ENCODE measurements at regions not wholly inside any gene's neighbourhood (a gene's known extent, or its start where the extent isn't known, plus 50 kb on each side); places are given as distances from the start of the nearest gene placed in this dataset.

GRCh38 chr21:34255073-34255472, 108.7 kb upstream of the KCNE2 start (continued):
- TF ChIP-seq, protein P1, sequence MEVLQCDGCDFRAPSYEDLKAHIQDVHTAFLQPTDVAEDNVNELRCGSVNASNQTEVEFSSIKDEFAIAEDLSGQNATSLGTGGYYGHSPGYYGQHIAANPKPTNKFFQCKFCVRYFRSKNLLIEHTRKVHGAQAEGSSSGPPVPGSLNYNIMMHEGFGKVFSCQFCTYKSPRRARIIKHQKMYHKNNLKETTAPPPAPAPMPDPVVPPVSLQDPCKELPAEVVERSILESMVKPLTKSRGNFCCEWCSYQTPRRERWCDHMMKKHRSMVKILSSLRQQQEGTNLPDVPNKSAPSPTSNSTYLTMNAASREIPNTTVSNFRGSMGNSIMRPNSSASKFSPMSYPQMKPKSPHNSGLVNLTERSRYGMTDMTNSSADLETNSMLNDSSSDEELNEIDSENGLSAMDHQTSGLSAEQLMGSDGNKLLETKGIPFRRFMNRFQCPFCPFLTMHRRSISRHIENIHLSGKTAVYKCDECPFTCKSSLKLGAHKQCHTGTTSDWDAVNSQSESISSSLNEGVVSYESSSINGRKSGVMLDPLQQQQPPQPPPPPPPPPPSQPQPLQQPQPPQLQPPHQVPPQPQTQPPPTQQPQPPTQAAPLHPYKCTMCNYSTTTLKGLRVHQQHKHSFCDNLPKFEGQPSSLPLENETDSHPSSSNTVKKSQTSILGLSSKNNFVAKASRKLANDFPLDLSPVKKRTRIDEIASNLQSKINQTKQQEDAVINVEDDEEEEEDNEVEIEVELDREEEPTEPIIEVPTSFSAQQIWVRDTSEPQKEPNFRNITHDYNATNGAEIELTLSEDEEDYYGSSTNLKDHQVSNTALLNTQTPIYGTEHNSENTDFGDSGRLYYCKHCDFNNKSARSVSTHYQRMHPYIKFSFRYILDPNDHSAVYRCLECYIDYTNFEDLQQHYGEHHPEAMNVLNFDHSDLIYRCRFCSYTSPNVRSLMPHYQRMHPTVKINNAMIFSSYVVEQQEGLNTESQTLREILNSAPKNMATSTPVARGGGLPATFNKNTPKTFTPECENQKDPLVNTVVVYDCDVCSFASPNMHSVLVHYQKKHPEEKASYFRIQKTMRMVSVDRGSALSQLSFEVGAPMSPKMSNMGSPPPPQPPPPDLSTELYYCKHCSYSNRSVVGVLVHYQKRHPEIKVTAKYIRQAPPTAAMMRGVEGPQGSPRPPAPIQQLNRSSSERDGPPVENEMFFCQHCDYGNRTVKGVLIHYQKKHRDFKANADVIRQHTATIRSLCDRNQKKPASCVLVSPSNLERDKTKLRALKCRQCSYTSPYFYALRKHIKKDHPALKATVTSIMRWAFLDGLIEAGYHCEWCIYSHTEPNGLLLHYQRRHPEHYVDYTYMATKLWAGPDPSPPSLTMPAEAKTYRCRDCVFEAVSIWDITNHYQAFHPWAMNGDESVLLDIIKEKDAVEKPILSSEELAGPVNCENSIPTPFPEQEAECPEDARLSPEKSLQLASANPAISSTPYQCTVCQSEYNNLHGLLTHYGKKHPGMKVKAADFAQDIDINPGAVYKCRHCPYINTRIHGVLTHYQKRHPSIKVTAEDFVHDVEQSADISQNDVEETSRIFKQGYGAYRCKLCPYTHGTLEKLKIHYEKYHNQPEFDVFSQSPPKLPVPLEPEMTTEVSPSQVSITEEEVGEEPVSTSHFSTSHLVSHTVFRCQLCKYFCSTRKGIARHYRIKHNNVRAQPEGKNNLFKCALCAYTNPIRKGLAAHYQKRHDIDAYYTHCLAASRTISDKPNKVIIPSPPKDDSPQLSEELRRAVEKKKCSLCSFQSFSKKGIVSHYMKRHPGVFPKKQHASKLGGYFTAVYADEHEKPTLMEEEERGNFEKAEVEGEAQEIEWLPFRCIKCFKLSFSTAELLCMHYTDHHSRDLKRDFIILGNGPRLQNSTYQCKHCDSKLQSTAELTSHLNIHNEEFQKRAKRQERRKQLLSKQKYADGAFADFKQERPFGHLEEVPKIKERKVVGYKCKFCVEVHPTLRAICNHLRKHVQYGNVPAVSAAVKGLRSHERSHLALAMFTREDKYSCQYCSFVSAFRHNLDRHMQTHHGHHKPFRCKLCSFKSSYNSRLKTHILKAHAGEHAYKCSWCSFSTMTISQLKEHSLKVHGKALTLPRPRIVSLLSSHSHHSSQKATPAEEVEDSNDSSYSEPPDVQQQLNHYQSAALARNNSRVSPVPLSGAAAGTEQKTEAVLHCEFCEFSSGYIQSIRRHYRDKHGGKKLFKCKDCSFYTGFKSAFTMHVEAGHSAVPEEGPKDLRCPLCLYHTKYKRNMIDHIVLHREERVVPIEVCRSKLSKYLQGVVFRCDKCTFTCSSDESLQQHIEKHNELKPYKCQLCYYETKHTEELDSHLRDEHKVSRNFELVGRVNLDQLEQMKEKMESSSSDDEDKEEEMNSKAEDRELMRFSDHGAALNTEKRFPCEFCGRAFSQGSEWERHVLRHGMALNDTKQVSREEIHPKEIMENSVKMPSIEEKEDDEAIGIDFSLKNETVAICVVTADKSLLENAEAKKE (CRISPR knock-in tag; IDR thresholded peaks at IDR 0.05) = no peak

DNA sequence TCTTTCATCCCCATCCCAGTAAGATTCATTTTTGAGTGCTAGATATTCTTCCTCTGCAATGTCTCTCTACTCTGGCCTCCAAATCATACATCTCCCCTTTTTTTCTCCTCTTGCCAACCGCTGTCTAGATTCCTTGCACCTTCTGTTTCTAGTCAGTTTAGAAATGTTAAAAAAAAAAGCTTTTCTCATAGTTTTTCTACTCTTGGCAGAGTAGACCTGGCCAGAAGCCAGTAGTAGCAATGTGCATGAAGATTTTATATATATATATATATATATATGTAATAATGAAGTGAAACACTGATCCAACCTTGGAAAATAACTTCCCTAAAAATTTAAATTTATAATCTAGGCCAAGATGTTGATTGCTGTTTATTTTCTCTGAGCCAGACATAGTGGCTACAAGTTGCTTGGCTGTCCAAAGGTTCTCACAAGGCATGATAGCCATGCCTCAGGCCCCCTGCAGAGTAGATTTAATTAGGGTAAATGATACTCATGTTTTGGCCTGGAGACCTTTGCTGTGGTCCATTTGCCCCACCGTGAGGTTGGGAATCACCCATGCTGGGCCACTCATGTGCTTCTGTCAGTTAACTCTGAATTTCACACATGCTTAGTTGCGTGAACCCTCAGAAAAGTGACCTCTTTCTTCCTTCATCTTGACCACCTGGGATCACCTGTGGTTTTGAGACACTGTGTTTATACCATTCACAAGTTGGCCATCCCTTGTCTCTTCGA, 103.4 kb upstream of the KCNE2 start:
- Histone ChIP-seq H3F3A (replicated peaks; ENCODE audit: low read depth) (no peaks in the 10 kb centered on the region), H4K20me1 (replicated peaks; ENCODE audit: insufficient read depth) (no peaks in the 10 kb centered on the region), H3K4me1 (ENCODE audit: insufficient read depth) (no peaks in the 10 kb centered on the region), H3K79me2 (replicated peaks; ENCODE audit: insufficient read depth) (no peaks in the 10 kb centered on the region), H3K4me2 (no peak overlapping the region), H3K36me3 (ENCODE audit: insufficient read depth) (no peaks in the 10 kb centered on the region), H3K9me2 (ENCODE audit: insufficient read depth) (peaks cover 11% of the 10 kb centered on the region), H3K27ac (ENCODE audit: low read depth) (no peak overlapping the region), H3K27me3 (ENCODE audit: insufficient read depth) (no peaks in the 10 kb centered on the region), H2AFZ (no peak overlapping the region), H3K4me3 (no peak overlapping the region)
- H3K4me1 Mint-ChIP-seq = no peaks in the 10 kb centered on the region; the same call in 2 of the 3 replicates
- peaks cover 6% of the 10 kb centered on the region; the same call in 2 of the 3 replicates for H3K36me3 Mint-ChIP-seq (ENCODE audit: low read depth)
- peaks cover 6% of the 10 kb centered on the region for H3K27me3 Mint-ChIP-seq (ENCODE audit: insufficient read depth, low read depth, poor library complexity)
- H3K9me3 Mint-ChIP-seq = peaks cover 2% of the 10 kb centered on the region; the same call in 2 of the 3 replicates
- DNase-seq (ENCODE audit: low spot score) (no peak), ATAC-seq (no peak)
- H3K27ac Mint-ChIP-seq = no peak overlapping the region
- H3K4me3 Mint-ChIP-seq = no peak overlapping the region
- TF ChIP-seq ZNF331 (CRISPR knock-in tag; IDR thresholded peaks at IDR 0.05; ENCODE audit: low read depth) (no peak), POLR2AphosphoS5 (IDR thresholded peaks at IDR 0.05; ENCODE audit: low read depth) (no peak), ETS1 (IDR thresholded peaks at IDR 0.05) (no peak), ZNF114 (CRISPR knock-in tag; IDR thresholded peaks at IDR 0.05) (no peak), EZH2phosphoT487 (IDR thresholded peaks at IDR 0.05; ENCODE audit: unreplicated experiment) (no peak), JUNB (IDR thresholded peaks at IDR 0.05; ENCODE audit: unreplicated experiment) (no peak), EZH2 (IDR thresholded peaks at IDR 0.05; ENCODE audit: low read depth, unreplicated experiment) (no peak), NANOG (IDR thresholded peaks at IDR 0.05; ENCODE audit: borderline replicate concordance) (no peak), STAT1 (IDR thresholded peaks at IDR 0.05; ENCODE audit: unreplicated experiment) (no peak)
- TF ChIP-seq, protein P2, sequence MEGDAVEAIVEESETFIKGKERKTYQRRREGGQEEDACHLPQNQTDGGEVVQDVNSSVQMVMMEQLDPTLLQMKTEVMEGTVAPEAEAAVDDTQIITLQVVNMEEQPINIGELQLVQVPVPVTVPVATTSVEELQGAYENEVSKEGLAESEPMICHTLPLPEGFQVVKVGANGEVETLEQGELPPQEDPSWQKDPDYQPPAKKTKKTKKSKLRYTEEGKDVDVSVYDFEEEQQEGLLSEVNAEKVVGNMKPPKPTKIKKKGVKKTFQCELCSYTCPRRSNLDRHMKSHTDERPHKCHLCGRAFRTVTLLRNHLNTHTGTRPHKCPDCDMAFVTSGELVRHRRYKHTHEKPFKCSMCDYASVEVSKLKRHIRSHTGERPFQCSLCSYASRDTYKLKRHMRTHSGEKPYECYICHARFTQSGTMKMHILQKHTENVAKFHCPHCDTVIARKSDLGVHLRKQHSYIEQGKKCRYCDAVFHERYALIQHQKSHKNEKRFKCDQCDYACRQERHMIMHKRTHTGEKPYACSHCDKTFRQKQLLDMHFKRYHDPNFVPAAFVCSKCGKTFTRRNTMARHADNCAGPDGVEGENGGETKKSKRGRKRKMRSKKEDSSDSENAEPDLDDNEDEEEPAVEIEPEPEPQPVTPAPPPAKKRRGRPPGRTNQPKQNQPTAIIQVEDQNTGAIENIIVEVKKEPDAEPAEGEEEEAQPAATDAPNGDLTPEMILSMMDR (conservative IDR thresholded peaks at IDR 0.05; ENCODE audit: low read depth in 2 of 2) = no peak

All from GM23338 (cell line).